ENCODE measurements at regions not wholly inside any gene's neighbourhood (a gene's known extent, or its start where the extent isn't known, plus 50 kb on each side); places are given as distances from the start of the nearest gene placed in this dataset.

GRCh38 chr20:9920866-9921265 lies 82.0 kb upstream of the PAK5 start:
- no peak for DNase-seq (ENCODE audit: low read depth, low spot score)

- no peak for DNase-seq (ENCODE audit: low read depth, low spot score)
Measured at GRCh38 chr20:9919271-9920014, 80.6 kb upstream of the PAK5 start.

GRCh38 chr20:9918348-9918747 lies 79.5 kb upstream of the PAK5 start:
- DNase-seq (ENCODE audit: low read depth, low spot score), result no peak

GRCh38 chr20:9916761-9917160 lies 77.9 kb upstream of the PAK5 start:
- no peak for DNase-seq (ENCODE audit: low read depth, low spot score)

- no peak for DNase-seq (ENCODE audit: low read depth, low spot score)
Measured at GRCh38 chr20:9912858-9913434, 74.1 kb upstream of the PAK5 start.

- DNase-seq (ENCODE audit: low read depth, low spot score), result no peak
Measured at GRCh38 chr20:9912290-9912689, 73.4 kb upstream of the PAK5 start.

- no peak for DNase-seq (ENCODE audit: low read depth, low spot score)
Measured at GRCh38 chr20:9911519-9911918, 72.6 kb upstream of the PAK5 start.

GRCh38 chr20:9909167-9909566 lies 70.3 kb upstream of the PAK5 start:
- no peak for DNase-seq (ENCODE audit: low read depth, low spot score)

- DNase-seq (ENCODE audit: low read depth, low spot score), result no peak
Measured at GRCh38 chr20:9903048-9903655, 64.3 kb upstream of the PAK5 start.

GRCh38 chr20:9889270-9889981 lies 50.5 kb upstream of the PAK5 start:
- no peak for DNase-seq (ENCODE audit: low read depth, low spot score)
